ENCODE measurements at regions not wholly inside any gene's neighbourhood (a gene's known extent, or its start where the extent isn't known, plus 50 kb on each side); places are given as distances from the start of the nearest gene placed in this dataset.

- DNase-seq (ENCODE audit: low read depth in 2 of 2) = no peak
- TF ChIP-seq CTCF (IDR thresholded peaks at IDR 0.05; ENCODE audit: low read depth, low read length) = no peak
- no peak overlapping the region for H3K4me3 ChIP-seq (replicated peaks in 1 of 2; ENCODE audit: low read depth in 2 of 2, low read length in 2 of 2)
Observed at GRCh38 chr10:130631142-130632096, 495.2 kb downstream of the GLRX3 start.

GRCh38 chr10:130634816-130635215, 498.6 kb downstream of the GLRX3 start:
- no peak for TF ChIP-seq CTCF (IDR thresholded peaks at IDR 0.05; ENCODE audit: low read depth, low read length)
- DNase-seq (ENCODE audit: low read depth in 2 of 2) = no peak
- H3K4me3 ChIP-seq (replicated peaks in 1 of 2; ENCODE audit: low read depth in 2 of 2, low read length in 2 of 2) = no peak overlapping the region

GRCh38 chr10:130635528-130635927, 499.3 kb downstream of the GLRX3 start:
- no peak for TF ChIP-seq CTCF (IDR thresholded peaks at IDR 0.05; ENCODE audit: low read depth, low read length)
- no peak overlapping the region for H3K4me3 ChIP-seq (replicated peaks in 1 of 2; ENCODE audit: low read depth in 2 of 2, low read length in 2 of 2)
- no peak for DNase-seq (ENCODE audit: low read depth in 2 of 2)

GRCh38 chr10:130636313-130636930, 500.2 kb downstream of the GLRX3 start:
- TF ChIP-seq CTCF (IDR thresholded peaks at IDR 0.05; ENCODE audit: low read depth, low read length) = no peak
- H3K4me3 ChIP-seq (replicated peaks in 1 of 2; ENCODE audit: low read depth in 2 of 2, low read length in 2 of 2) = no peak overlapping the region
- no peak for DNase-seq (ENCODE audit: low read depth in 2 of 2)

- no peak for TF ChIP-seq CTCF (IDR thresholded peaks at IDR 0.05; ENCODE audit: low read depth, low read length)
- DNase-seq (ENCODE audit: low read depth in 2 of 2) = no peak
- H3K4me3 ChIP-seq (replicated peaks in 1 of 2; ENCODE audit: low read depth in 2 of 2, low read length in 2 of 2) = no peak overlapping the region
Observed at GRCh38 chr10:130637089-130637676, 501.0 kb downstream of the GLRX3 start.

- TF ChIP-seq CTCF (IDR thresholded peaks at IDR 0.05; ENCODE audit: low read depth, low read length) = no peak
- no peak for DNase-seq (ENCODE audit: low read depth in 2 of 2)
- H3K4me3 ChIP-seq (replicated peaks in 1 of 2; ENCODE audit: low read depth in 2 of 2, low read length in 2 of 2) = no peak overlapping the region
Observed at GRCh38 chr10:130638991-130639390, 502.8 kb downstream of the GLRX3 start.
